Neuronal stem cell (in vitro differentiated cells): ENCODE measurements at regions not wholly inside any gene's neighbourhood (a gene's known extent, or its start where the extent isn't known, plus 50 kb on each side); places are given as distances from the start of the nearest gene placed in this dataset.

Experiments
- DNase-seq: peaks from one replicate; pipeline ENCODE4 v3.0.0-alpha.2; 2013; ENCODE audit warnings: low spot score
- H2AFZ ChIP-seq: one replicate; pipeline ENCODE4 v1.6.1; 2013; ENCODE audit warnings: mild to moderate bottlenecking, low read length, inconsistent platforms
- H2AK5ac ChIP-seq: 2 replicates; pipeline ENCODE4 v1.6.1; 2013; ENCODE audit warnings: low read depth, mild to moderate bottlenecking, inconsistent platforms, low read length, moderate library complexity, mixed read lengths
- H2BK120ac ChIP-seq: 2 replicates; pipeline ENCODE4 v1.6.1; 2013; ENCODE audit warnings: low read depth, mild to moderate bottlenecking, inconsistent platforms, low read length, moderate library complexity, mixed read lengths
- H2BK12ac ChIP-seq: one replicate; pipeline ENCODE4 v1.6.1; 2013; ENCODE audit warnings: low read length, inconsistent platforms
- H2BK15ac ChIP-seq: 2 replicates; pipeline ENCODE4 v1.6.1; 2013; ENCODE audit warnings: mild to moderate bottlenecking, low read length, inconsistent platforms, mixed read lengths
- H2BK5ac ChIP-seq: one replicate; pipeline ENCODE4 v1.6.1; 2013; ENCODE audit warnings: inconsistent platforms, mild to moderate bottlenecking, low read length, moderate library complexity
- H3K14ac ChIP-seq: one replicate; pipeline ENCODE4 v1.6.1; 2013; ENCODE audit warnings: low read length, inconsistent platforms
- H3K18ac ChIP-seq: 2 replicates; pipeline ENCODE4 v1.6.1; 2013; ENCODE audit warnings: low read length, inconsistent platforms
- H3K23ac ChIP-seq: 2 replicates; pipeline ENCODE4 v1.6.1; 2013; ENCODE audit warnings: low read depth, mild to moderate bottlenecking, mixed read lengths, low read length, inconsistent platforms; ENCODE audit not compliant: poor library complexity
- H3K27ac ChIP-seq: replicated peaks from 3 replicates; pipeline ENCODE4 v1.5.1; 2013; ENCODE audit warnings: low read length, inconsistent platforms
- H3K27me3 ChIP-seq, 3 experiments: 2 replicates each; pipeline ENCODE4 v1.6.1; 2013; ENCODE audit warnings: low read length in 3 of 3, mild to moderate bottlenecking in 2 of 3, inconsistent platforms in 1 of 3, low read depth in 1 of 3, mixed read lengths in 1 of 3, moderate library complexity in 1 of 3; ENCODE audit not compliant: control insufficient read depth in 3 of 3, insufficient read depth in 3 of 3
- H3K36me3 ChIP-seq, 2 donors: replicated peaks in 1 of 2; 2 replicates each; pipeline ENCODE4 v1.6.1; 2013; ENCODE audit warnings: low read length in 2 of 2; ENCODE audit not compliant: control insufficient read depth in 2 of 2, insufficient read depth in 2 of 2
- H3K4ac ChIP-seq: 2 replicates; pipeline ENCODE4 v1.6.1; 2013; ENCODE audit warnings: inconsistent platforms, mild to moderate bottlenecking, low read length, moderate library complexity
- H3K4me1 ChIP-seq, 2 donors: 1 replicate in 1 of 2; 2 replicates in 1 of 2; pipeline ENCODE4 v1.6.1; 2013; ENCODE audit warnings: low read length in 2 of 2, low read depth in 1 of 2; ENCODE audit not compliant: control insufficient read depth in 2 of 2, insufficient read depth in 1 of 2
- H3K4me2 ChIP-seq: one replicate; pipeline ENCODE4 v1.6.1; 2013; ENCODE audit warnings: mild to moderate bottlenecking, low read length, inconsistent platforms; ENCODE audit not compliant: insufficient read depth, poor library complexity, severe bottlenecking
- H3K4me3 ChIP-seq, 2 donors: 2 replicates each; pipeline ENCODE4 v1.5.1; 2013; ENCODE audit warnings: low read length in 2 of 2, mild to moderate bottlenecking in 2 of 2, inconsistent platforms in 1 of 2, moderate library complexity in 1 of 2
- H3K79me1 ChIP-seq: one replicate; pipeline ENCODE4 v1.6.1; 2013; ENCODE audit warnings: low read depth, mild to moderate bottlenecking, inconsistent platforms, low read length, moderate library complexity
- H3K9ac ChIP-seq: one replicate; pipeline ENCODE4 v1.6.1; 2013; ENCODE audit warnings: mild to moderate bottlenecking, low read depth, low read length, inconsistent platforms; ENCODE audit not compliant: poor library complexity
- H3K9me3 ChIP-seq, 2 donors: replicated peaks in 1 of 2; 2 replicates each; pipeline versions ENCODE3 to v1.6.1; 2013; ENCODE audit warnings: low read length in 2 of 2, mild to moderate bottlenecking in 2 of 2, inconsistent platforms in 1 of 2, low read depth in 1 of 2, mixed read lengths in 1 of 2, moderate library complexity in 1 of 2; ENCODE audit not compliant: control insufficient read depth in 2 of 2, insufficient read depth in 1 of 2
- H4K8ac ChIP-seq: one replicate; pipeline ENCODE4 v1.6.1; 2013; ENCODE audit warnings: low read depth, mild to moderate bottlenecking, inconsistent platforms, low read length, moderate library complexity
- H4K91ac ChIP-seq: one replicate; pipeline ENCODE4 v1.6.1; 2013; ENCODE audit warnings: low read length, low read depth, mild to moderate bottlenecking, inconsistent platforms; ENCODE audit not compliant: poor library complexity
- WGBS, 2 donors: extraction: QIAGEN DNeasy Blood & Tissue Kit; methylation state at CpG; one replicate each; pipeline ENCODE4 v1.1.7; 2013; ENCODE audit warnings: missing lambda C conversion rate in 2 of 2, mixed read lengths in 1 of 2; ENCODE audit not compliant: insufficient read length in 2 of 2, insufficient replicate concordance in 1 of 2; ENCODE audit errors: extremely low coverage in 2 of 2; 5-methylcytosine and 5-hydroxymethylcytosine counted together

DNA sequence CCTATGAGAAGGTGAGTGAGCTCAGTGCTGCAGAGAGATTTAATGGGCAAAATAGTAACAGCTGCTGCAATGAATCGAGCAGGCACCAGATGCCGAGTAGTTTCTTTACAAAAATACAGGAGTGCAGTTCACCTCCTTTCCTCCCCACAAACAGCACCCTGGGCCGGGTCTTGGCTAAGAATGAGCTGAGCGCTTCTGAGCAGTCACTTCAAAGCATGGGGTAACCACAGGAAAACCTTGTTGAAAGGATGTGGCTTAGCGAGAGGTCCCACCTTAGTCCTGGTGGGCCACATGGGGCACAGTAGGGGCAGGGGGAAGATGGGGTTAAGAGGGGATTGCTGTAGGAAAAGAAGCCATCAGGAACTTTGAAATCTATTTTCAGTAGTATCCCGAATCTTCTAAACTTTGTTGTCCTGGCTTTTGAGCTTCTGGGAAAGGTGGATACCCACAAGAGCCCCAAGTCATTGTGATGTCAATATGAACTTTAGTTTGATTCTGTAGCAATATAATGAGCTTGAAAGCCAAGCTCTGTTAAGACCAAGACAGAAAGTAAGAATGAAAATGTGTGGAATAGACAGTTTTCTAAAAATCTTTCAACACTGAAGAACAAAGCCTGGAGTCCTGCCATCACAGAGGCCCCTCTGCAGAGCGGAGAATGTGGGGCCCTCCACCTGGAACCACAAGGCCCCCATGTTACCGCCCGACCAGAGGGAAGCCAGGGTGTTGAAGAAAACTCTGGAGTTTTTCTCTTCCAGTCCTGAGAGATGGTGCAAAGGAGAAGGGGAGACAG, 101.0 kb upstream of the ZNF236 start:
- peak overlapping the region in 1 of 2 donors; percentile 45 for H3K4me3 ChIP-seq

DNA sequence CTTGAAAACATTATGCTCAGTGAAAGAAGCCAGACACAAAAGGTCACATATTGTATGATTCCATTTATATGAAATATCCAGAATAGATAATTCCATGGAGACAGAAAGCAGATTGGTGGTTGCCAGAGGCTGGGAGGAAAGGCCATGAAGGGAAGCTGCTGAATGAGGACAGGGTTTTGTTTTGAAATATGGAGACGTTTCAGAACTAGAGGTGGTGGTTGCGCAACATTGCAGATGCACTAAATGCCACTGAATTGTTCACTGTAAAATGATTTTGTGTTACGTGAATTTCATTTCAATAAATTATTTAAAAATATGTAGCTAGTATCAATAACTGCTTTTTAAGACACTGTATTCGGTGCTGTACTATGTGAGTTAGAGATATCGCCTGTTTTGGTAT, 101.7 kb upstream of the ZNF236 start:
- no peak overlapping the region for H2BK5ac ChIP-seq
- no CpG with 5 or more reads among the region's 5 CpGs for WGBS, 2 donors

More for the DNA sequence above, 101.0 kb upstream of the ZNF236 start:
- H2AFZ ChIP-seq: no peak overlapping the region
- no peak overlapping the region for H2AK5ac ChIP-seq
- H3K36me3 ChIP-seq: no peaks in the 10 kb centered on the region
- H3K4me2 ChIP-seq: no peak overlapping the region
- H3K79me1 ChIP-seq: no peaks in the 10 kb centered on the region
- no peak overlapping the region for H4K91ac ChIP-seq
- H4K8ac ChIP-seq: no peak overlapping the region
- H3K27ac ChIP-seq: no peak overlapping the region
- H2BK12ac ChIP-seq: no peak overlapping the region
- H3K9ac ChIP-seq: no peak overlapping the region
- no peak overlapping the region for H2BK5ac ChIP-seq
- no peak overlapping the region for H3K14ac ChIP-seq
- H3K4ac ChIP-seq: no peak overlapping the region
- H3K23ac ChIP-seq: no peak overlapping the region
- H2BK120ac ChIP-seq: no peak overlapping the region
- WGBS, 2 donors: no CpG with 5 or more reads among the region's 9 CpGs
- no peak overlapping the region for H3K18ac ChIP-seq
- DNase-seq: no peak
- H3K9me3 ChIP-seq: peaks cover 3% of the 10 kb centered on the region in 2 donors
- no peaks in the 10 kb centered on the region for H3K4me1 ChIP-seq
- no peak overlapping the region for H2BK15ac ChIP-seq
- H3K27me3 ChIP-seq: no peaks in the 10 kb centered on the region

GRCh38 chr18:76715012-76715610, 107.2 kb upstream of the ZNF236 start:
- Histone ChIP-seq H2BK15ac (no peak overlapping the region), H3K4me2 (no peak overlapping the region), H2AK5ac (no peak overlapping the region), H2AFZ (no peak overlapping the region), H2BK12ac (no peak overlapping the region), H4K8ac (no peak overlapping the region), H3K14ac (no peak overlapping the region), H3K79me1 (no peaks in the 10 kb centered on the region), H3K27me3 (no peaks in the 10 kb centered on the region), H3K23ac (no peak overlapping the region), H3K4me3 (no peak overlapping the region), H3K9me3 (no peaks in the 10 kb centered on the region), H3K4ac (no peak overlapping the region), H3K36me3 (no peaks in the 10 kb centered on the region), H4K91ac (no peak overlapping the region), H3K4me1 (no peaks in the 10 kb centered on the region), H3K27ac (no peak overlapping the region), H2BK5ac (no peak overlapping the region), H2BK120ac (no peak overlapping the region), H3K18ac (no peak overlapping the region), H3K9ac (no peak overlapping the region)
- WGBS, 2 donors: no CpG with 5 or more reads among the region's 16 CpGs
- DNase-seq: no peak

More for the DNA sequence above, 101.7 kb upstream of the ZNF236 start:
- no peak for DNase-seq
- Histone ChIP-seq H3K9me3 (no peaks in the 10 kb centered on the region), H3K23ac (no peak overlapping the region), H2AK5ac (no peak overlapping the region), H2BK15ac (no peak overlapping the region), H3K36me3 (no peaks in the 10 kb centered on the region), H3K27ac (no peak overlapping the region), H4K8ac (no peak overlapping the region), H3K27me3 (no peaks in the 10 kb centered on the region), H2BK120ac (no peak overlapping the region), H3K79me1 (no peaks in the 10 kb centered on the region), H3K18ac (no peak overlapping the region), H3K9ac (no peak overlapping the region), H3K4me2 (no peak overlapping the region), H3K4me3 (no peak overlapping the region), H2BK12ac (no peak overlapping the region), H3K4ac (no peak overlapping the region), H4K91ac (no peak overlapping the region), H2AFZ (no peak overlapping the region), H3K4me1 (no peaks in the 10 kb centered on the region), H3K14ac (no peak overlapping the region)

DNA sequence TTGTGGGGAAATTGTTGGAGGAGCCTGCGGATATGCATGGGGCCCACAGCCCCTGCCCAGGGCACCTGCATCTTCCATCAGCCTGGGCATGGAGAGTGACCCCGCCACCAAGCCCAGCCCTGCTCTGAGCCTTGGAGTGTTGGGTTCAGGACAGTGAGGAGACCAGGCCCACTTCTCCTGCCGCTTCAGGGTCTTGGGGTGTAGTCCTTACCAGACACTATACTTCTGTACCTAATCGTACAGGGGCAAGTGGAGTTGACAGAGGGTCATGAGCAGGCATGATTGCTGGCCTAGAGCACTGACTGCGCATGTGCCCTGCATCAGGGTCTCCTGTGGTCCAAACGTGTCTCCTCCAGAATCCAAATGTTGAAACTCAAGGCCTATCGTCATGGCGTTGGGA, 108.9 kb upstream of the ZNF236 start:
- peaks cover 0 to 1% of the 10 kb centered on the region in 2 donors for H3K4me1 ChIP-seq
- no peak overlapping the region for H3K4ac ChIP-seq
- no peak overlapping the region for H2BK12ac ChIP-seq
- H3K18ac ChIP-seq: no peak overlapping the region
- H3K23ac ChIP-seq: no peak overlapping the region
- H2AFZ ChIP-seq: no peak overlapping the region
- no peaks in the 10 kb centered on the region for H3K79me1 ChIP-seq
- H3K4me3 ChIP-seq: no peak overlapping the region
- no peak overlapping the region for H2BK120ac ChIP-seq
- no peak overlapping the region for H3K9ac ChIP-seq
- no CpG with 5 or more reads among the region's 8 CpGs for WGBS, 2 donors
- no peak overlapping the region for H2BK15ac ChIP-seq
- H3K27ac ChIP-seq: no peak overlapping the region
- H2BK5ac ChIP-seq: no peak overlapping the region
- H3K9me3 ChIP-seq: no peaks in the 10 kb centered on the region
- no peak for DNase-seq
- no peaks in the 10 kb centered on the region for H3K36me3 ChIP-seq
- H3K14ac ChIP-seq: no peak overlapping the region
- no peak overlapping the region for H3K4me2 ChIP-seq
- no peak overlapping the region for H4K8ac ChIP-seq
- no peak overlapping the region for H2AK5ac ChIP-seq
- H4K91ac ChIP-seq: no peak overlapping the region
- no peaks in the 10 kb centered on the region for H3K27me3 ChIP-seq
